RWPE1 (cell line): ENCODE measurements at regions not wholly inside any gene's neighbourhood (a gene's known extent, or its start where the extent isn't known, plus 50 kb on each side); places are given as distances from the start of the nearest gene placed in this dataset.

ENCODE experiments used
- CTCF ChIA-PET: fragments of 350-600 bp; sonication (Branson Sonifier 250); formaldehyde crosslinking; extraction: SDS; loops from one replicate; lab custom pipeline; 2021; lab: Yijun Ruan, JAX
- POLR2A ChIA-PET: fragments of 400-600 bp; formaldehyde crosslinking; extraction: SDS; loops from one replicate; lab custom pipeline; 2020; ENCODE audit warnings: antibody characterized with exemption; ENCODE audit not compliant: low non-redundant PET; lab: Yijun Ruan, JAX
- DNase-seq: peaks from one replicate; pipeline ENCODE4 v3.0.0; 2012; ENCODE audit warnings: low spot score
- H3K27ac ChIP-seq: fragments of 450-650 bp; 2 replicates; pipeline ENCODE4 v1.5.1; 2017
- TF ChIP-seq, protein P1 (sequence below): fragments of 450-650 bp; conservative IDR thresholded peaks from 2 replicates; pipeline ENCODE4 v1.5.1; 2017; ENCODE audit warnings: low read depth, mild to moderate bottlenecking

DNA sequence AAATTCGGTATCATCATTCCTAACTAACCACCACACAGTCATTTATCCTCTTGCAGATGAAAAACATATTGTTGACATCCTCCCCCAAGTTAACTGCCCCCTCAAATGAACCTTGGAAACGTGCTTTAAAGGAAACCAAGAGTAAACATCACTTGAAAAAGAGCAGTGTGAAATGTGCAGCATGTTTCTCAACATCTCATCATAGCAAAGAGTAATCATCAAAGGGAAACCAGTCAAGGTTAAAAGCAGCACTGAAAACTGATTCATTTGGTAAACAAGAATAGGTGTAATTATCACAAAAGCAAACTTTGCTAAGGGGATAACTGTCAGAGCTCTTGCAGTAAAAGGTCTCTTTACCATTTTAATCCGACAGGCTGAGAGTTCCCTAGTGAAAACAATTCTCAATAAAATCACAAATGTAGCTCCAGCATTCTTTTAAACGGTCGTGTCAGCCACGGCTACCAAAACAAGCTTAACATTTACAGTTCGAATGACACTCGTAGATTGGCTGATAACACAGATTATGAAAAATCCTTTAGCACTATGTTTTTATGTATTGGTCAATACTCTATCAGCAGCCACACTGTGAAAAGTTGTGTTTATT is 461.0 kb downstream of the GBE1 start:
- ChIA-PET POLR2A (no interaction called here), CTCF (no interaction called here)
- H3K27ac ChIP-seq, result no peak overlapping the region
- DNase-seq, result no peak
- TF ChIP-seq, protein P1, sequence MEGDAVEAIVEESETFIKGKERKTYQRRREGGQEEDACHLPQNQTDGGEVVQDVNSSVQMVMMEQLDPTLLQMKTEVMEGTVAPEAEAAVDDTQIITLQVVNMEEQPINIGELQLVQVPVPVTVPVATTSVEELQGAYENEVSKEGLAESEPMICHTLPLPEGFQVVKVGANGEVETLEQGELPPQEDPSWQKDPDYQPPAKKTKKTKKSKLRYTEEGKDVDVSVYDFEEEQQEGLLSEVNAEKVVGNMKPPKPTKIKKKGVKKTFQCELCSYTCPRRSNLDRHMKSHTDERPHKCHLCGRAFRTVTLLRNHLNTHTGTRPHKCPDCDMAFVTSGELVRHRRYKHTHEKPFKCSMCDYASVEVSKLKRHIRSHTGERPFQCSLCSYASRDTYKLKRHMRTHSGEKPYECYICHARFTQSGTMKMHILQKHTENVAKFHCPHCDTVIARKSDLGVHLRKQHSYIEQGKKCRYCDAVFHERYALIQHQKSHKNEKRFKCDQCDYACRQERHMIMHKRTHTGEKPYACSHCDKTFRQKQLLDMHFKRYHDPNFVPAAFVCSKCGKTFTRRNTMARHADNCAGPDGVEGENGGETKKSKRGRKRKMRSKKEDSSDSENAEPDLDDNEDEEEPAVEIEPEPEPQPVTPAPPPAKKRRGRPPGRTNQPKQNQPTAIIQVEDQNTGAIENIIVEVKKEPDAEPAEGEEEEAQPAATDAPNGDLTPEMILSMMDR, result no peak

DNA sequence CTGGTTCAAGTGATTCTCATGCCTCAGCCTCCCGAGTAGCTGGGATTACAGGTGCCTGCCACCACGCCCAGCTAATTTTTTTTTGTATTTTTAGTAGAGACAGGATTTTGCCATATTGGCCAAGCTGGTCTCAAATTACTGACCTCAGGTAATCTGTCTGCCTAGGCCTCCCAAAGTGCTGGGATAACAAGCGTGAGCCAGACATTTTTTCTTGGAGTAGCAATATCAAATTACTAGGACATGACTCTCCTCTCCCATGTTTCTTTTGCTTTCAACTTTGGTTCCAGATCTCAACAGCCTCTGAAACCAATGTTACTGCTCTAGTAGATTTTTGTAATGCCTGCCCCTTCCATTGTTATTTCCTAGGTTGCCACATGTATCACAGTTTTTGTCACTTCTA is 462.0 kb downstream of the GBE1 start:
- ChIA-PET CTCF (no interaction called here), POLR2A (no interaction called here)
- TF ChIP-seq, protein P1, result no peak
- no peak for DNase-seq
- H3K27ac ChIP-seq, result no peak overlapping the region

DNA sequence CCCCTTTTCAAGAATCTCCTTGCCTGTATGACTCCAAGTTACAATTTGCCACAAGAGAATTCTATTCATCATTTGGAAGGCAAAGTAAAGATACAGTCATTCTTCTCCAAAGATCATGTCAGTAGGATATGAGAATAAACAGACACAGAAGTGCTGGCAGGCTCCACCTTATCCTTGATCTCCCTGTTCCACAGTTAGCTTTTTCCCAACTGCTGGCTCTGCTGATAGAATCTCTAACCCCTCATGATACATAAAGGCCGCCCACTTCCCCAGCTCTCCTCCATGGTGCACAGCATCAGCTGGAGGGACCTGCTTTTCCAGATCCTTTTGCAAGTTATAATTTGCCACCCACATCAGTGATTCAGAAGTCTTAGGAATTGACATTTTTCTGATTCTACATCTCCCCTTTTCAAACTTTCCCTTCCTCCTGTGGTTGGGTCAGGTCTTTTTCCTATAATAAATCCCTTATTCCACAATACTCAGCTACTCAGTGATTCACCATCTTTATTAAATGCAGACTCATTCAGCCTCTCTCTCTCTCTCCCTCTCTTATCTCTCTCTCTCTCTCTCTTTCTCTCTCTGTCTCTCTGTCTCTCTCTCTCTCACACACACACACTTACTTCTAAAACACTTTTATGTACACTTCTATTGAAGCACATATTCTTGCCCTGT is 465.4 kb downstream of the GBE1 start:
- H3K27ac ChIP-seq, result no peak overlapping the region
- TF ChIP-seq, protein P1, result no peak
- ChIA-PET POLR2A (no interaction called here), CTCF (no interaction called here)
- DNase-seq, result no peak

DNA sequence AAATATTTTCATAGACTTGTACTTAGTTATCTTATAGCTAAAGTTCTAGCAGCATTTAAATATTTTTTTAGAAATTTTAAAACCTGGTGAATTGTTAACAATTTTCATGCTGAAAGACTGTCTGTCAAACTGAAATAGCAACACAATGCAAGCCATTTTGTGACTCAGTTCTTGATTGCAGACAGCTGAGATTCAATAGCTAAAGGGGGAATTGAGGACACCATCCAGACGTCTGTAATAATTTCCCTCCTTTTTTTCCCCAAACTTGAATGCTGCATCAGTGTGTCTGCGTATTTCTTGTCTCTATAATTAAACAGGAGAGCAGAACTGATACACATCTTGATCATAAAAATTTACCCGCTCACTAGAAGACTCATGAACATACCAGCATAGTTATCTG is 468.3 kb downstream of the GBE1 start:
- ChIA-PET POLR2A (no interaction called here), CTCF (no interaction called here)
- H3K27ac ChIP-seq, result no peak overlapping the region
- no peak for DNase-seq
- TF ChIP-seq, protein P1, result no peak

DNA sequence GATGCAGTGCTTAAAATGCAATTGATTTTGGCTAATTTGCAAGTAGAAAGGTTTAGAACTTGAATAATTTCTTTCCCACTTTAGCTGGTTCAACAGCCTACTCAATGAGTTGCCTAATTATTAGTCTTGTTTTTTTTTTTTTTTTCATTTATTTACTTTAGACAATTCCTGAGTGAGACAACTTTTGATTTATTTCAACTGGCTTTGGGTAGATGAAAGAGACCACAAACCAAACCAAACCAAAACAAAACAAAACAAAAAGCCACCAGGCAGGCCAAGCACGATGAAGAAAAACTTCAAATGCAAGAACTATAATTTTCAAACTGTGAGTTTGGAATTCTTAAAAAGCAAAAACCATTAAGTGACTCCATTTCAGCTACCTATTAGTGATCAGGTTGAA is 469.9 kb downstream of the GBE1 start:
- CTCF ChIA-PET, result interaction anchor here (1.2 kb wide), 1 partner anchor 11 kb away, joined by 5 read pairs; no protein-coding TSS in a partner anchor
- no peak for DNase-seq

DNA sequence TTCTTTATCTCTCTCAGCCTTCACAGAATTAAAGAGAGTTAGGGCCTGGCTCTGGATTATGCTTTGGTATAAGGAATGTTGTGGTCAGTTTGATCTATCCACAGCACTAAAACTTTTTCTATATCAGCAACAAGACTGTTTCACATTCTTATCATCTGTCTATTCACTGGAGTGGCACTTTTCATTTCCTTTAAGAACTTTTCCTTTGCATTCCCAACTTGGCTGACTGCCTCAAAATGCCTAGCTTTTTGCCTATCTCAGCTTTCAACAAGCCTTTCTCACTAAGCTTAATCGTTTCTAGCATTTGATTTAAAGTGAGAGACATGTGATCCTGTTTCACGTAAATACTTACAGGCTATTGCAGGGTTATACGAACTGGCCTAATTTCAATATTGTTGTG is 471.8 kb downstream of the GBE1 start:
- ChIA-PET POLR2A (no interaction called here), CTCF (no interaction called here)
- DNase-seq, result no peak
- TF ChIP-seq, protein P1, result no peak
- no peak overlapping the region for H3K27ac ChIP-seq

More for the DNA sequence above, 469.9 kb downstream of the GBE1 start:
- POLR2A ChIA-PET, result no interaction called here
- no peak overlapping the region for H3K27ac ChIP-seq
- TF ChIP-seq, protein P1, result no peak
